ENCODE measurements at regions not wholly inside any gene's neighbourhood (a gene's known extent, or its start where the extent isn't known, plus 50 kb on each side); places are given as distances from the start of the nearest gene placed in this dataset.
A peak's percentile ranks its signal among the peaks of the same experiment; 100 is the strongest.

- TF ChIP-seq CTCF (IDR thresholded peaks at IDR 0.05) (no peak), POLR2A (IDR thresholded peaks at IDR 0.05) (no peak)
- DNase-seq (ENCODE audit: low spot score in 2 of 2) = no peak
- intact Hi-C loops (cut with DNase I; ENCODE audit: low total_unique reads) = loop anchor here (10.0 kb wide), 1 partner anchor 79 kb away; no protein-coding TSS in a partner anchor
- no peak overlapping the region for H3K4me3 ChIP-seq (ENCODE audit: low read depth, poor library complexity, severe bottlenecking)
- 88% methylated on average over 3 of the region's 3 CpGs for WGBS, 2 donors
These were observed 59.9 kb upstream of the BTRC start for GRCh38 chr10:101294109-101294508.

GRCh38 chr10:101295261-101295660, 58.7 kb upstream of the BTRC start:
- H3K4me3 ChIP-seq (ENCODE audit: low read depth, poor library complexity, severe bottlenecking) = no peak overlapping the region
- no peak for DNase-seq (ENCODE audit: low spot score in 2 of 2)
- 76 to 90% methylated on average over 4 of the region's 4 CpGs for WGBS, 2 donors
- intact Hi-C loops (cut with DNase I; ENCODE audit: low total_unique reads) = loop anchor here (10.0 kb wide), 1 partner anchor 80 kb away; no protein-coding TSS in a partner anchor
- TF ChIP-seq POLR2A (IDR thresholded peaks at IDR 0.05) (no peak), CTCF (IDR thresholded peaks at IDR 0.05) (no peak)

GRCh38 chr10:101297901-101298486, 56.0 kb upstream of the BTRC start:
- peak; percentile 35 to 92 for DNase-seq (ENCODE audit: low spot score in 2 of 2)
- 2 to 3% methylated on average over 9 of the region's 9 CpGs for WGBS, 2 donors
- intact Hi-C loops (cut with DNase I; ENCODE audit: low total_unique reads) = loop anchor here (10.0 kb wide), 1 partner anchor 83 kb away; no protein-coding TSS in a partner anchor
- TF ChIP-seq CTCF (IDR thresholded peaks at IDR 0.05) = no peak
- TF ChIP-seq POLR2A (IDR thresholded peaks at IDR 0.05) = no peak
- H3K4me3 ChIP-seq (ENCODE audit: low read depth, poor library complexity, severe bottlenecking) = no peak overlapping the region

GRCh38 chr10:101299211-101299610, 54.8 kb upstream of the BTRC start:
- no peak for TF ChIP-seq POLR2A (IDR thresholded peaks at IDR 0.05)
- no peak for TF ChIP-seq CTCF (IDR thresholded peaks at IDR 0.05)
- intact Hi-C loops (cut with DNase I; ENCODE audit: low total_unique reads) = loop anchor here (10.0 kb wide), 1 partner anchor 84 kb away; no protein-coding TSS in a partner anchor
- DNase-seq (ENCODE audit: low spot score in 2 of 2) = no peak
- no peak overlapping the region for H3K4me3 ChIP-seq (ENCODE audit: low read depth, poor library complexity, severe bottlenecking)
- WGBS, 2 donors = 71 to 74% methylated on average over 6 of the region's 6 CpGs

- 32 to 41% methylated on average over 2 of the region's 2 CpGs for WGBS, 2 donors
- TF ChIP-seq CTCF (IDR thresholded peaks at IDR 0.05) (no peak), POLR2A (IDR thresholded peaks at IDR 0.05) (no peak)
- DNase-seq (ENCODE audit: low spot score in 2 of 2) = no peak
- intact Hi-C loops (cut with DNase I; ENCODE audit: low total_unique reads) = loop anchor here (10.0 kb wide), 1 partner anchor 144 kb away; no protein-coding TSS in a partner anchor
- H3K4me3 ChIP-seq (ENCODE audit: low read depth, poor library complexity, severe bottlenecking) = no peak overlapping the region
These were observed 52.7 kb upstream of the BTRC start for GRCh38 chr10:101301111-101301731.

Measured in lower leg skin (tissue), 4 donors.